ENCODE measurements at regions not wholly inside any gene's neighbourhood (a gene's known extent, or its start where the extent isn't known, plus 50 kb on each side); places are given as distances from the start of the nearest gene placed in this dataset.
"Not testable (repeated sequence)": the region's sequence is repeated elsewhere in the genome, so short reads cannot be mapped to it uniquely, and the experiment has no call there.

DNA sequence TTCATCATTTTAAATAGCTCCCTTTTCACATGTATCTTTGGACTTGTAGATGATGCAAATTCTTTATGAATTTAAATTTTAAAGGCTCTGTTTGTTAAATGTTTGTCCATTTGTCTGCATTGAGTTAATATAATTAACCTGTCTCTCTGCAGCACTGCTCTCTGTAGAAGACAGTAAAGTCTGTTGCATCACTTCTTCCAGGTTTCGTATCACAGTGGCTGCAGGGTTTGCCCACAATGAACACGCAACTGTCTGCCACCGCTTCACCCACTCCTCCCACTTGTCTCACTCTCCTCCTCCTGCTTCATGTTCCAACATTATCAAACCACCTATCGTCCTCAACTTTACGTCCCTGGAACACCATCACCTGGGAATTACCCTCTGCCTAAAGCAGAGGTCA, 231.3 kb upstream of the SLC30A5 start:
- DNase-seq (ENCODE audit: low read depth) = no peak

DNA sequence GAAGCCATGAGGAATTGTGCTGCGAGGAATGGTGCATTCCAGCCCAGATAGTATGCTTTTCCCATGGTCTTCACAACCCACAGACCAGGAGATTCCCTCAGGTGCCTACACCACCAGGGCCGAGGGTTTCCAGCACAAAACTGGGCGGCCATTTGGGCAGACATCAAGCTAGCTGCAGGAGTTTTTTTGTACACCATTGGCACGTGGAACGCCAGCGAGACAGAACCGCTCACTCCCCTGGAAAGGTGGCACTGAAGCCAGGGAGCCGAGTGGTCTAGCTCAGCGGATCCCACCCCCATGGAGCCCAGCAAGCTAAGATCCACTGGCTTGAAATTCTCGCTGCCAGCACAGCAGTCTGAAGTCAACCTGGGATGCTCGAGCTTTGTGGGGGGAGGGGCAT, 228.6 kb upstream of the SLC30A5 start:
- DNase-seq (ENCODE audit: low read depth) = not testable (repeated sequence)

DNA sequence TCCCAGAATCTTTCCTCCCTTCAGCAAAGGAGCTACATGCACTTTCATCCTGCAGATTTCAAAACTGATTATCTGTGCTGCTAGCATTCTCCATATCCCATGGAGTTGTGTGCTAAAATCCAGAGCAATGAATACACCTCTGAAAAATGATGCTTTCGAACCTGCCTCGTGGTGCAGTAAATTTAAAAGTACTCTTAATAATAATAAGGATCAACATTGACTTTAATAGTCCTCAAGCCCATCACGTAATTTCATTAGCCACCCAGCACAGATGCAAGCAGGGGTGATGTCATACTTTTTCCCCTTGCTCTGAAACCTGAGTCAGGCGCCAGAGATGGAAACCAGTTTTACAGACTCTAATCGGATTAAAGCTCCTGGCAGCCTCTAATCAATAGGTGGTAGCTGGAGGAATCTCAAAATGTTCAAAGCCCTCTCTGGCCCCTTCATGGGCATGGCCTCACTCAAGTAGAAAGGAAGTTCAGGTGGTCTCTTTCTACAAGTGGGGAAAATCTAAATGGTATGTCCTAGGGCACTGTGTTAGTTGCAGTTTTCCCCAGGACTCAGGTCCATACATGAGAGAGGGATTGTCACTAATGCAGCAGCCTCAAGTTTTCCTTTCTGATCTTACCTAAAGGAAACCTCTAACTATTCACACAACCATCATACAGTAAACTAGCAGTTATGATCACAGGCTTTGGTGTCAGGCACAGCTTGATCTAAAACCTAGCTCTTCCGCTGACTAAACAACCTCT, 221.6 kb upstream of the SLC30A5 start:
- no peak for DNase-seq (ENCODE audit: low read depth)

DNA sequence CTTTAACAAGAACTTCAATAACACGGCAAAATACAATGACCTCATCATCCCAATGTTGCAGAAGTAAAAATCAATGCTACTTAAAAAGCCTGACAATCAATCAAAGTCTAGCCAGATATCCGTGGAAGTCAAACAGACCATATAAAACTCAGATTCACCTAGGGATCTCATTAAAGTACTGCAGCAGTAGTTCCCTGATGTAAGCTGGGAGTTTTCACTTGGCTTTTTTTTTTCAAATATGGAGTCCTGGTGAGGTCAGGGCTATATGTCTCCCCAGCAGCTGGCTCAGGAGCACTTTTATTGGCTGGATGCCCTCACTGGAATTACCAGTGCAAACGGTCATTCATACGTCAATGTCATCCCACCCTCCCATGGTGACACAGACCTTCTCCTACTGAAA, 220.6 kb upstream of the SLC30A5 start:
- DNase-seq (ENCODE audit: low read depth) = no peak

- no peak for DNase-seq (ENCODE audit: low read depth)
Observed at GRCh38 chr5:68875351-68875750, 218.5 kb upstream of the SLC30A5 start.

DNA sequence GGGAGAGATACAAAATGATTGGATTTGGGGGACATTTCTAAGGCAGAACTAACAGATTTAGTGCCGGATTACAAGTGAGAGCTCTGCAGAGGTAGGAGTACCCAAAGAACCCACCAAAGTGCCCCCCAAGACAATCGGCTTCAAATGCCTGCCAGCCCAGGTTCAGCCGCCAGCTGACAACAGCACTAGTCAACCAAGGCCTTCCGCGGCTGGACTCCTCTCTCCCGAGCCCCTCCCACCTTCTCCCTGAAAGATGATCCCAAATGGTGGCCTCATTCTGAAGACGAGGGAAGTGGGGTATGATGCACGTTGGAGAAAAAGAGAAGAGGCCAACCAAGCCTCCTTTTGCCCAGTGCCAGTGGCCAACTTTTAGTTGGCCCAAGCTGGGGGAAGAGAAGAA, 210.4 kb upstream of the SLC30A5 start:
- DNase-seq (ENCODE audit: low read depth) = no peak

GRCh38 chr5:68884144-68884754, 209.6 kb upstream of the SLC30A5 start:
- DNase-seq (ENCODE audit: low read depth) = no peak

- no peak for DNase-seq (ENCODE audit: low read depth)
Observed at GRCh38 chr5:68884883-68885282, 208.9 kb upstream of the SLC30A5 start.

- no peak for DNase-seq (ENCODE audit: low read depth)
Observed at GRCh38 chr5:68886814-68887213, 207.0 kb upstream of the SLC30A5 start.

- no peak for DNase-seq (ENCODE audit: low read depth)
Observed at GRCh38 chr5:68891718-68892117, 202.1 kb upstream of the SLC30A5 start.

DNA sequence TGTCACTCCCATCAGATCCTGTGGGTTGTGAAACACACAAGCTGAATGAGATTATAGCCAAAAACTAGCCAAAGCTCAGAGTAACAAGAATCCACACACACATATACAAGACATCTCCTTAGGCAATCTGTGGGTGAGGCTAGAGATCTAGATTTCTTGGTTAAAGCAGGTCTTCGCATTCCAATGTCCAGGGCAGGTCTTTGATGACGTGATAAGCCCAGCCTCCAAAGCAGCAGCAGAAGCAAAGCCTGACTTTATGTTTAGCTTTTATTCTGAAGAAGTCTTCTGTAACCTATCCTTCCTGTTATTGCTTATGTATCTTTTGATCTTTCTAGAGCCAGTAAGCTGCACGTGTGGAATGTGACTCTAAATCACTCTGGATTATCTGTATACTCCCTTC, 199.1 kb upstream of the SLC30A5 start:
- no peak for DNase-seq (ENCODE audit: low read depth)

DNA sequence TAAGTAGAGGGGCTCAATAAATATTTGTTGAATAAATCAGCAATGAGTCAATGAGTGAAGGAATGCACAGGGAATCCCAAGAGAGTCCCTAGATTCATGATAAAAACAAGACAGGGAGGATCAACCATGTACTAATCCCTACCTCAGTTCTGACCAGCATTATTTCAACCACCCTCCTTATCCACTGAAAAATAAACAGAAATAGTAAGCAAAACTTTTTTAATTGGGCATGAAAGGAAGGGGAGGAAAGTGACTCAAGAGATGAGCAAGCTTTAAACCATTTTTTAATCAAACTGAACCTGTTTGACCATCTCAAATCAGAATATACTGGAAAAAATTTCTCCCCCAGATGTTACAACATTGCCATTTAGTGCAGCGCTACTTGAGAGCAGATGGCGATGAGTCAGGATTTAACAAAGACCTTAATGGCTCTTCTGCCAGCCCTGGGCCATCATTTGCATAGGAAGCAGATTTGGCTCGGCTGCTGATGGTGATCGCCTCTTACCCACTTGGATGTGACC, 194.8 kb upstream of the SLC30A5 start:
- peak; percentile 44 for DNase-seq (ENCODE audit: low read depth)

GRCh38 chr5:68911840-68912690, 181.7 kb upstream of the SLC30A5 start:
- peak; percentile 61 for DNase-seq (ENCODE audit: low read depth)

GRCh38 chr5:68915079-68915478, 178.7 kb upstream of the SLC30A5 start:
- no peak for DNase-seq (ENCODE audit: low read depth)

DNA sequence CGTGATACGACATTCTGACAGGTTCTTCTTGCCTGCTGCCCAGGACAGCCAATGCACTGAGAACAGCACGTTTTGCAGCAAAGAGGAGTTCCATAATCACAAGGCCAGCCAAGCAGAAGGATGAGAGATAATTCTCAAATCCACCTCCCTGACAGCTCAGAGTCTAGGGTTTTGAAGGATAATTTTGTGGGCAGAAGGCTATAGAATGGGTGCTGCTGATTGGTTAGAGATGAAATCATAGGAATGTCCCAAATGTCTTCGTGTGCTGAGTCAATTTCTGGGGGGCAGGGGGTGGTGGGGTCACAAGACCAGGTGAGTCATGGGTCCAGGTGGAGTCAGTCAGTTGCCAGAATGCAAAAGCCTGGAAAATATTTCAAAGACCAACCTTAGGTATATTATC, 175.5 kb upstream of the SLC30A5 start:
- DNase-seq (ENCODE audit: low read depth) = no peak

DNA sequence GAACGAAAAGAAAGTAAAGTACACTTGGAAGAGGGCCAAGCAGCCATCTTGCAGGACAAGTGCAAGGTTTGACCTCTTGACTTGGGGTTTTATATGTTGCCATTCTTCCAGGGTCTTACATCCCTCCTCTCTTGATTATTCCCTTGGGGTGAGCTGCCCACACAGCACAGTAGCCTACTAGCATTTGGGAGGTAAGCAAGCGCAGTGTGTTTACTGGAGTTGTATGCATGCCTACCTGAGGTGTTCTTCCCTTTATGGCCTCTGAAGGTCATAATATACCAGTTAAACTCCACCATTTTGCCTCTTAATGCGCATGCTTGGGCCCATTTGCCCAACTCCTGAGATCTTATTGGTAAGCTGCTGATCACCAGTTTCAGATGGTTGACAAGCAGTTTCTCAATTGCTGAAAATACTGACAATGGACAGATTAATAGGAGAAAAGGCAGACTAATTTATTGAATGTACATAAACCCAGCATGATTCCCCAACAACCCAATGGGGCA, 173.8 kb upstream of the SLC30A5 start:
- DNase-seq (ENCODE audit: low read depth) = no peak

GRCh38 chr5:68920888-68921287, 172.9 kb upstream of the SLC30A5 start:
- no peak for DNase-seq (ENCODE audit: low read depth)

GRCh38 chr5:68922172-68922987, 171.4 kb upstream of the SLC30A5 start:
- DNase-seq (ENCODE audit: low read depth) = no peak

- peak; percentile 64 for DNase-seq (ENCODE audit: low read depth)
Observed at GRCh38 chr5:68924481-68925145, 169.2 kb upstream of the SLC30A5 start.

DNA sequence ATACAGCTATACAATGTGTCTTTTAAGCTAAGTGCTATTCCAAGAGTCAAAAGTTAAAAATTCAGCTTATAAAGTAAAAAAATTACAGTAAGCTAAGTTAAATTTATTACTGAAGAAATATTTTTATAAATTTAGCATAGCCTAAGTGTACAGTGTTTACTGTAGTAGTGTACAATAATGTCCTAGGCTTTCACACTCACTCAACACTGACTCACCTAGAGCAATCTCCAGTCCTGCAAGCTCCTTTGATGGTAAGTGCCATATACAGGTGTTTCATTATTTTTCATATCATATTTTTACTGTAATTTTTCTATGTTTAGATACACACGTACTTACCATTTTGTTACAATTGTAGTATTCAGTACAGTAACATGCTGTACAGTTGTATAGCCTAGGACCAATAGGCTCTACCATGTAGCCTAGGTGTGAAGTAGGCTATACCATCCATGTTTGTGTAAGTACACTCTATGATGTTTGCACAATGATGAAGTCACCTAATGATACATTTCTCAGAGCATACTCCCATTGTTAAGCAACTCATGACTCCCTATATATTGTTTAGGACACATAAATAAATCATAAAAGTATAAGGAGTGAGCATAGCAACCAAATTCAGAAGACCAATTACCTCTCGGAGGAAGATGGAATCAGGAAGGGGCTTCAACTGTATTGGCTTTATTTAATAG, 165.1 kb upstream of the SLC30A5 start:
- no peak for DNase-seq (ENCODE audit: low read depth)

GRCh38 chr5:68930139-68930538, 163.7 kb upstream of the SLC30A5 start:
- DNase-seq (ENCODE audit: low read depth) = no peak

Measured in fibroblast of gingiva (primary cell).